ENCODE measurements at regions not wholly inside any gene's neighbourhood (a gene's known extent, or its start where the extent isn't known, plus 50 kb on each side); places are given as distances from the start of the nearest gene placed in this dataset.

DNA sequence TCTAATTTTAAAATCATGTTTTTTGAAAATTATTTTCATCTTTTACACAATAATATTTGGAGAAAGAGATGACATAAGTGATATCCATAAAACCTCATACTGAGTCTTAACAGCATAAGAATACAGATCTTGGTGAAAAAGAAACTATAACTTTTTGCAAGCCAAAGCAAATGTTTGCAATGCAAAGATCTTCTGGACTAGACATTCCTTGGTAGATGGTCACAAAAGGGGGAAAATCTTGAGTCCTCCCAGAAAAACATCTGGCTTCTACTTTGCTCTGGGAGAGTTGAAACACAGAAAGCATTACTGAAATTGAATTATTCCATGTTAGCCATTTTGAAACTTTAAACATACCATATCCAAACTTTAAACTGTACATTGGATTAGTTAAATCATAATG, 308.2 kb downstream of the ANXA1 start:
- TF ChIP-seq, protein P1, sequence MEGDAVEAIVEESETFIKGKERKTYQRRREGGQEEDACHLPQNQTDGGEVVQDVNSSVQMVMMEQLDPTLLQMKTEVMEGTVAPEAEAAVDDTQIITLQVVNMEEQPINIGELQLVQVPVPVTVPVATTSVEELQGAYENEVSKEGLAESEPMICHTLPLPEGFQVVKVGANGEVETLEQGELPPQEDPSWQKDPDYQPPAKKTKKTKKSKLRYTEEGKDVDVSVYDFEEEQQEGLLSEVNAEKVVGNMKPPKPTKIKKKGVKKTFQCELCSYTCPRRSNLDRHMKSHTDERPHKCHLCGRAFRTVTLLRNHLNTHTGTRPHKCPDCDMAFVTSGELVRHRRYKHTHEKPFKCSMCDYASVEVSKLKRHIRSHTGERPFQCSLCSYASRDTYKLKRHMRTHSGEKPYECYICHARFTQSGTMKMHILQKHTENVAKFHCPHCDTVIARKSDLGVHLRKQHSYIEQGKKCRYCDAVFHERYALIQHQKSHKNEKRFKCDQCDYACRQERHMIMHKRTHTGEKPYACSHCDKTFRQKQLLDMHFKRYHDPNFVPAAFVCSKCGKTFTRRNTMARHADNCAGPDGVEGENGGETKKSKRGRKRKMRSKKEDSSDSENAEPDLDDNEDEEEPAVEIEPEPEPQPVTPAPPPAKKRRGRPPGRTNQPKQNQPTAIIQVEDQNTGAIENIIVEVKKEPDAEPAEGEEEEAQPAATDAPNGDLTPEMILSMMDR (IDR thresholded peaks at IDR 0.05) = no peak
- TF ChIP-seq POLR2A (IDR thresholded peaks at IDR 0.05) (no peak), POLR2AphosphoS5 (IDR thresholded peaks at IDR 0.05) (no peak), EP300 (IDR thresholded peaks at IDR 0.05) (no peak)

All from stomach (tissue), 4 donors.